GM11168 (cell line): ENCODE measurements at regions not wholly inside any gene's neighbourhood (a gene's known extent, or its start where the extent isn't known, plus 50 kb on each side); places are given as distances from the start of the nearest gene placed in this dataset.
"Not testable (repeated sequence)": the region's sequence is repeated elsewhere in the genome, so short reads cannot be mapped to it uniquely, and the experiment has no call there.

Experiments used
- in situ Hi-C: fragments of 300-500 bp; cut with MboI; formaldehyde crosslinking; loops from one replicate; pipeline ENCODE4 v1.12.0; 2022; ENCODE audit warnings: low sequenced_read_pairs; ENCODE audit not compliant: unreplicated experiment

- in situ Hi-C loops = no loop called here
These were observed 802.5 kb downstream of the IPMK start for GRCh38 chr10:57465155-57465554.

- in situ Hi-C loops = no loop called here
These were observed 807.2 kb downstream of the IPMK start for GRCh38 chr10:57460540-57460939.

GRCh38 chr10:57457972-57458512, 809.7 kb downstream of the IPMK start:
- in situ Hi-C loops = no loop called here

- in situ Hi-C loops = no loop called here
These were observed 837.3 kb downstream of the IPMK start for GRCh38 chr10:57430376-57430775.

- in situ Hi-C loops = no loop called here
These were observed 846.8 kb downstream of the IPMK start for GRCh38 chr10:57420881-57421280.

GRCh38 chr10:57418476-57418875, 849.2 kb downstream of the IPMK start:
- in situ Hi-C loops = no loop called here

GRCh38 chr10:57395923-57396322, 871.8 kb downstream of the IPMK start:
- in situ Hi-C loops = no loop called here

GRCh38 chr10:57367412-57367811, 900.3 kb downstream of the IPMK start:
- in situ Hi-C loops = no loop called here

- in situ Hi-C loops = no loop called here
These were observed 904.9 kb downstream of the IPMK start for GRCh38 chr10:57362811-57363210.

GRCh38 chr10:57353403-57354003, 914.2 kb downstream of the IPMK start:
- in situ Hi-C loops = no loop called here

GRCh38 chr10:57351076-57351475, 916.6 kb downstream of the IPMK start:
- in situ Hi-C loops = no loop called here

- in situ Hi-C loops = loop anchor here (25.0 kb wide), 2 partner anchors 321 to 721 kb away; no protein-coding TSS in a partner anchor
These were observed 926.4 kb downstream of the IPMK start for GRCh38 chr10:57341294-57341693.

- in situ Hi-C loops = loop anchor here (25.0 kb wide), 2 partner anchors 323 to 723 kb away; no protein-coding TSS in a partner anchor
These were observed 928.7 kb downstream of the IPMK start for GRCh38 chr10:57338823-57339558.

- in situ Hi-C loops = loop anchor here (25.0 kb wide), 2 partner anchors 325 to 725 kb away; no protein-coding TSS in a partner anchor
These were observed 930.8 kb downstream of the IPMK start for GRCh38 chr10:57336865-57337264.

GRCh38 chr10:57336341-57336740, 931.4 kb downstream of the IPMK start:
- in situ Hi-C loops = loop anchor here (25.0 kb wide), 2 partner anchors 326 to 726 kb away; no protein-coding TSS in a partner anchor

GRCh38 chr10:57334523-57334922, 933.2 kb downstream of the IPMK start:
- in situ Hi-C loops = loop anchor here (25.0 kb wide), 2 partner anchors 328 to 728 kb away; no protein-coding TSS in a partner anchor

- in situ Hi-C loops = loop anchor here (25.0 kb wide), 2 partner anchors 328 to 728 kb away; no protein-coding TSS in a partner anchor
These were observed 933.8 kb downstream of the IPMK start for GRCh38 chr10:57333880-57334279.

- in situ Hi-C loops = not testable (repeated sequence)
These were observed 946.3 kb downstream of the IPMK start for GRCh38 chr10:57321400-57321854.

- in situ Hi-C loops = no loop called here
These were observed 947.3 kb downstream of the IPMK start for GRCh38 chr10:57320416-57320815.

GRCh38 chr10:57314046-57314445, 953.0 kb upstream of the ZWINT start:
- in situ Hi-C loops = no loop called here

- in situ Hi-C loops = no loop called here
These were observed 942.5 kb upstream of the ZWINT start for GRCh38 chr10:57303566-57303965.
